Fibroblast of upper back skin (primary cell): ENCODE measurements at regions not wholly inside any gene's neighbourhood (a gene's known extent, or its start where the extent isn't known, plus 50 kb on each side); places are given as distances from the start of the nearest gene placed in this dataset.
"Not testable (repeated sequence)": the region's sequence is repeated elsewhere in the genome, so short reads cannot be mapped to it uniquely, and the experiment has no call there.

Experiments
- DNase-seq: peaks from one replicate; pipeline ENCODE4 v3.0.0-alpha.2; 2013

GRCh38 chr6:149127212-149127611 lies 190.3 kb upstream of the TAB2 start:
- DNase-seq, result peak; percentile 77

GRCh38 chr6:149128489-149129145 lies 188.9 kb upstream of the TAB2 start:
- no peak for DNase-seq

- peak; percentile 71 for DNase-seq
Measured at GRCh38 chr6:149129371-149130077, 188.0 kb upstream of the TAB2 start.

GRCh38 chr6:149130090-149130489 lies 187.4 kb upstream of the TAB2 start:
- no peak for DNase-seq

- DNase-seq, result no peak
Measured at GRCh38 chr6:149130508-149130907, 187.0 kb upstream of the TAB2 start.

GRCh38 chr6:149131891-149132290 lies 185.6 kb upstream of the TAB2 start:
- DNase-seq, result no peak

GRCh38 chr6:149132336-149132735 lies 185.2 kb upstream of the TAB2 start:
- no peak for DNase-seq

- peak; percentile 39 for DNase-seq
Measured at GRCh38 chr6:149134511-149134933, 183.0 kb upstream of the TAB2 start.

- no peak for DNase-seq
Measured at GRCh38 chr6:149135809-149136208, 181.7 kb upstream of the TAB2 start.

GRCh38 chr6:149136273-149136912 lies 181.1 kb upstream of the TAB2 start:
- DNase-seq, result no peak

- no peak for DNase-seq
Measured at GRCh38 chr6:149136913-149137286, 180.6 kb upstream of the TAB2 start.

GRCh38 chr6:149137594-149137993 lies 179.9 kb upstream of the TAB2 start:
- no peak for DNase-seq

- DNase-seq, result no peak
Measured at GRCh38 chr6:149138089-149138488, 179.4 kb upstream of the TAB2 start.

GRCh38 chr6:149138699-149139294 lies 178.7 kb upstream of the TAB2 start:
- no peak for DNase-seq

- DNase-seq, result no peak
Measured at GRCh38 chr6:149139782-149140136, 177.8 kb upstream of the TAB2 start.

- no peak for DNase-seq
Measured at GRCh38 chr6:149140137-149140909, 177.2 kb upstream of the TAB2 start.

GRCh38 chr6:149140910-149141290 lies 176.6 kb upstream of the TAB2 start:
- DNase-seq, result no peak

GRCh38 chr6:149142924-149143429 lies 174.5 kb upstream of the TAB2 start:
- no peak for DNase-seq

GRCh38 chr6:149145800-149146199 lies 171.7 kb upstream of the TAB2 start:
- not testable (repeated sequence) for DNase-seq

GRCh38 chr6:149147195-149147594 lies 170.3 kb upstream of the TAB2 start:
- no peak for DNase-seq

GRCh38 chr6:149147938-149148718 lies 169.4 kb upstream of the TAB2 start:
- DNase-seq, result no peak

GRCh38 chr6:149149653-149150052 lies 167.9 kb upstream of the TAB2 start:
- no peak for DNase-seq
